GM18520 (cell line): ENCODE measurements at regions not wholly inside any gene's neighbourhood (a gene's known extent, or its start where the extent isn't known, plus 50 kb on each side); places are given as distances from the start of the nearest gene placed in this dataset.
"Not testable (repeated sequence)": the region's sequence is repeated elsewhere in the genome, so short reads cannot be mapped to it uniquely, and the experiment has no call there.

ENCODE experiments used
- ATAC-seq: cut with Tn5 transposase; IDR thresholded peaks from one replicate; pipeline ENCODE4 v1.9.1; 2021; ENCODE audit not compliant: unreplicated experiment

GRCh38 chr4:74505355-74505978 lies 60.5 kb downstream of the AREG start:
- ATAC-seq, result not testable (repeated sequence)

- not testable (repeated sequence) for ATAC-seq
Observed at GRCh38 chr4:74509363-74509762, 64.4 kb downstream of the AREG start.

GRCh38 chr4:74516303-74516702 lies 71.4 kb downstream of the AREG start:
- ATAC-seq, result no peak

GRCh38 chr4:74517996-74518395 lies 73.1 kb downstream of the AREG start:
- ATAC-seq, result no peak

GRCh38 chr4:74522251-74522991 lies 77.5 kb downstream of the AREG start:
- no peak for ATAC-seq

GRCh38 chr4:74523096-74523495 lies 78.2 kb downstream of the AREG start:
- ATAC-seq, result no peak

- ATAC-seq, result no peak
Observed at GRCh38 chr4:74524985-74525384, 80.0 kb downstream of the AREG start.

GRCh38 chr4:74527049-74527448 lies 82.1 kb downstream of the AREG start:
- ATAC-seq, result no peak

GRCh38 chr4:74528178-74528577 lies 83.2 kb downstream of the AREG start:
- no peak for ATAC-seq

GRCh38 chr4:74529284-74530041 lies 84.5 kb downstream of the AREG start:
- no peak for ATAC-seq

- peak; percentile 73 for ATAC-seq
Observed at GRCh38 chr4:74531963-74532794, 87.2 kb downstream of the AREG start.

- no peak for ATAC-seq
Observed at GRCh38 chr4:74534121-74534520, 89.2 kb downstream of the AREG start.

GRCh38 chr4:74534936-74535335 lies 90.0 kb downstream of the AREG start:
- no peak for ATAC-seq

GRCh38 chr4:74535512-74535911 lies 90.6 kb downstream of the AREG start:
- ATAC-seq, result no peak

GRCh38 chr4:74536557-74536956 lies 91.6 kb downstream of the AREG start:
- no peak for ATAC-seq

- no peak for ATAC-seq
Observed at GRCh38 chr4:74537459-74537858, 92.5 kb downstream of the AREG start.

GRCh38 chr4:74539044-74539790 lies 94.3 kb downstream of the AREG start:
- no peak for ATAC-seq

- ATAC-seq, result no peak
Observed at GRCh38 chr4:74540193-74540592, 95.3 kb downstream of the AREG start.

- ATAC-seq, result no peak
Observed at GRCh38 chr4:74541667-74542066, 96.7 kb downstream of the AREG start.

GRCh38 chr4:74543231-74543781 lies 98.4 kb downstream of the AREG start:
- ATAC-seq, result peak; percentile 70
